Hematopoietic multipotent progenitor cell (in vitro differentiated cells): ENCODE measurements at regions not wholly inside any gene's neighbourhood (a gene's known extent, or its start where the extent isn't known, plus 50 kb on each side); places are given as distances from the start of the nearest gene placed in this dataset.
"Not testable (repeated sequence)": the region's sequence is repeated elsewhere in the genome, so short reads cannot be mapped to it uniquely, and the experiment has no call there.

Experiments
- DNase-seq, 3 donors: peaks; one replicate each; pipeline ENCODE4 v3.0.0-alpha.2; 2011 to 2015; ENCODE audit warnings: low read depth in 2 of 3, low spot score in 2 of 3

- no peak for DNase-seq
These were observed 131.8 kb upstream of the UNC5B start for GRCh38 chr10:71080381-71081228.

GRCh38 chr10:71081229-71081560, 131.2 kb upstream of the UNC5B start:
- no peak for DNase-seq

GRCh38 chr10:71081912-71082311, 130.5 kb upstream of the UNC5B start:
- no peak for DNase-seq

- DNase-seq, result no peak
These were observed 129.2 kb upstream of the UNC5B start for GRCh38 chr10:71082960-71083715.

- no peak for DNase-seq
These were observed 128.7 kb upstream of the UNC5B start for GRCh38 chr10:71083716-71083975.

GRCh38 chr10:71084061-71084817, 128.1 kb upstream of the UNC5B start:
- DNase-seq, result no peak

GRCh38 chr10:71084818-71085126, 127.6 kb upstream of the UNC5B start:
- no peak for DNase-seq

GRCh38 chr10:71085689-71086438, 126.5 kb upstream of the UNC5B start:
- no peak for DNase-seq

- DNase-seq, result no peak
These were observed 125.8 kb upstream of the UNC5B start for GRCh38 chr10:71086439-71087080.

GRCh38 chr10:71087622-71088021, 124.7 kb upstream of the UNC5B start:
- no peak for DNase-seq

- no peak for DNase-seq
These were observed 124.3 kb upstream of the UNC5B start for GRCh38 chr10:71088054-71088453.

GRCh38 chr10:71088578-71088977, 123.8 kb upstream of the UNC5B start:
- not testable (repeated sequence) for DNase-seq

- no peak for DNase-seq
These were observed 123.2 kb upstream of the UNC5B start for GRCh38 chr10:71089162-71089561.

- DNase-seq, result no peak
These were observed 122.0 kb upstream of the UNC5B start for GRCh38 chr10:71090330-71090729.

- DNase-seq, result no peak
These were observed 121.6 kb upstream of the UNC5B start for GRCh38 chr10:71090801-71091200.

GRCh38 chr10:71092812-71093401, 119.5 kb upstream of the UNC5B start:
- no peak for DNase-seq

- DNase-seq, result no peak
These were observed 118.8 kb upstream of the UNC5B start for GRCh38 chr10:71093531-71093930.

- DNase-seq, result no peak
These were observed 117.5 kb upstream of the UNC5B start for GRCh38 chr10:71094712-71095390.

- no peak for DNase-seq
These were observed 112.5 kb upstream of the UNC5B start for GRCh38 chr10:71099731-71100361.
